Endothelial cell (in vitro differentiated cells): ENCODE measurements at regions not wholly inside any gene's neighbourhood (a gene's known extent, or its start where the extent isn't known, plus 50 kb on each side); places are given as distances from the start of the nearest gene placed in this dataset.

ENCODE experiments used
- DNase-seq: peaks from one replicate; pipeline ENCODE4 v3.0.0; 2021; ENCODE audit warnings: low spot score
- H3K27ac Mint-ChIP-seq: one replicate; pipeline ENCODE4 v1.8.0; 2021; ENCODE audit warnings: mixed read lengths, inconsistent platforms; ENCODE audit not compliant: unreplicated experiment
- H3K27me3 Mint-ChIP-seq: one replicate; pipeline ENCODE4 v1.8.0; 2021; ENCODE audit warnings: mild to moderate bottlenecking, moderate library complexity, mixed read lengths, inconsistent platforms; ENCODE audit not compliant: unreplicated experiment
- H3K36me3 Mint-ChIP-seq: one replicate; pipeline ENCODE4 v1.8.0; 2021; ENCODE audit warnings: mild to moderate bottlenecking, low read depth, mixed read lengths, inconsistent platforms; ENCODE audit not compliant: unreplicated experiment
- H3K4me1 Mint-ChIP-seq: one replicate; pipeline ENCODE4 v1.8.0; 2021; ENCODE audit warnings: mild to moderate bottlenecking, mixed read lengths, inconsistent platforms; ENCODE audit not compliant: unreplicated experiment
- H3K4me3 Mint-ChIP-seq: one replicate; pipeline ENCODE4 v1.8.0; 2021; ENCODE audit warnings: mild to moderate bottlenecking, mixed read lengths, inconsistent platforms; ENCODE audit not compliant: unreplicated experiment
- H3K9me3 Mint-ChIP-seq: one replicate; pipeline ENCODE4 v1.8.0; 2021; ENCODE audit warnings: mixed read lengths, inconsistent platforms; ENCODE audit not compliant: unreplicated experiment
- TF ChIP-seq, protein P1 (sequence below): fragments of 200-600 bp; sonication (generic); IDR thresholded peaks from one replicate; pipeline ENCODE4 v1.5.0; 2021; ENCODE audit warnings: antibody characterized with exemption; ENCODE audit not compliant: unreplicated experiment

GRCh38 chrX:455199-455598 is 68.5 kb upstream of the PPP2R3B start:
- H3K4me3 Mint-ChIP-seq, result no peak overlapping the region
- H3K9me3 Mint-ChIP-seq, result peaks cover 41% of the 10 kb centered on the region
- no peak for DNase-seq
- H3K27me3 Mint-ChIP-seq, result peaks cover 8% of the 10 kb centered on the region
- TF ChIP-seq, protein P1, sequence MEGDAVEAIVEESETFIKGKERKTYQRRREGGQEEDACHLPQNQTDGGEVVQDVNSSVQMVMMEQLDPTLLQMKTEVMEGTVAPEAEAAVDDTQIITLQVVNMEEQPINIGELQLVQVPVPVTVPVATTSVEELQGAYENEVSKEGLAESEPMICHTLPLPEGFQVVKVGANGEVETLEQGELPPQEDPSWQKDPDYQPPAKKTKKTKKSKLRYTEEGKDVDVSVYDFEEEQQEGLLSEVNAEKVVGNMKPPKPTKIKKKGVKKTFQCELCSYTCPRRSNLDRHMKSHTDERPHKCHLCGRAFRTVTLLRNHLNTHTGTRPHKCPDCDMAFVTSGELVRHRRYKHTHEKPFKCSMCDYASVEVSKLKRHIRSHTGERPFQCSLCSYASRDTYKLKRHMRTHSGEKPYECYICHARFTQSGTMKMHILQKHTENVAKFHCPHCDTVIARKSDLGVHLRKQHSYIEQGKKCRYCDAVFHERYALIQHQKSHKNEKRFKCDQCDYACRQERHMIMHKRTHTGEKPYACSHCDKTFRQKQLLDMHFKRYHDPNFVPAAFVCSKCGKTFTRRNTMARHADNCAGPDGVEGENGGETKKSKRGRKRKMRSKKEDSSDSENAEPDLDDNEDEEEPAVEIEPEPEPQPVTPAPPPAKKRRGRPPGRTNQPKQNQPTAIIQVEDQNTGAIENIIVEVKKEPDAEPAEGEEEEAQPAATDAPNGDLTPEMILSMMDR, result no peak
- peaks cover 10% of the 10 kb centered on the region for H3K36me3 Mint-ChIP-seq
- H3K27ac Mint-ChIP-seq, result no peak overlapping the region
- H3K4me1 Mint-ChIP-seq, result no peaks in the 10 kb centered on the region

DNA sequence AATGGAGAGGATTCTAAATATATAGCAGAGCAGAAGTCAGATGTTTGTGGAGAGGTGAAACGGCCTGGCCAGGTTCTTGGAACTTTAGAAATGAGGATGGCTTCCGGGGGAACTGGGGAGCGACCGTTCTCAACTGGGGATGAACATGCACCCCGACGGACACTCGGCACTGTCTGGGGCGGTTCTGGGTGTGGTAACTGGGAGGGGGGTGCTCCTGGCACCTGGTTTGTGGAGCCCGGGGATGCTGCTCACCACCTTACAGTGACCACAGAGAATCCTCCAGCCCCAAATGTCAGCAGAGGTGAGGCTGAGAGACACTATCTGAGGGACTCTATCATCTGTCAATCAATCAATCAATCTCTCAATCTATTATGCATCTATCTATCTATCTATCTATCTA is 69.0 kb upstream of the PPP2R3B start:
- Mint-ChIP-seq H3K36me3 (peaks cover 10% of the 10 kb centered on the region), H3K4me3 (no peak overlapping the region), H3K9me3 (peaks cover 46% of the 10 kb centered on the region), H3K4me1 (no peaks in the 10 kb centered on the region), H3K27me3 (peaks cover 12% of the 10 kb centered on the region), H3K27ac (no peak overlapping the region)
- no peak for DNase-seq
- TF ChIP-seq, protein P1, result no peak

DNA sequence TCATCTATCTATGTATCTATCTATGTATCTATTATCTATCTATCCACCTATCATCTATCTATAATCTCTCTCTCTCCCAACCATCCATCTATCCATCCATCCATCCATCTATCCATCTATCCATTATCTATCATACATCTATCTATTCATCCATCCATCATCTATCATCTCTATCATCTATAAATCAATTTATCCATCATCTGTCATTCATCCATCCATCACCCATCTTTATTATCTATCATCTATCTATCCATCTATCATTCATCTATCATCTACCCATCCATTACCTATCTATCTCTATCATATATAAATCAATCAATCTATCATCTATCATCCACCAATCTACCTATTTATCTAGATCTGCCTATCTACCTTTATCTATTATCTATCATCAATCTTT is 69.4 kb upstream of the PPP2R3B start:
- Mint-ChIP-seq H3K4me1 (no peaks in the 10 kb centered on the region), H3K27ac (no peak overlapping the region), H3K36me3 (peaks cover 11% of the 10 kb centered on the region), H3K9me3 (peaks cover 48% of the 10 kb centered on the region), H3K27me3 (peaks cover 15% of the 10 kb centered on the region), H3K4me3 (no peak overlapping the region)
- TF ChIP-seq, protein P1, result no peak
- no peak for DNase-seq

DNA sequence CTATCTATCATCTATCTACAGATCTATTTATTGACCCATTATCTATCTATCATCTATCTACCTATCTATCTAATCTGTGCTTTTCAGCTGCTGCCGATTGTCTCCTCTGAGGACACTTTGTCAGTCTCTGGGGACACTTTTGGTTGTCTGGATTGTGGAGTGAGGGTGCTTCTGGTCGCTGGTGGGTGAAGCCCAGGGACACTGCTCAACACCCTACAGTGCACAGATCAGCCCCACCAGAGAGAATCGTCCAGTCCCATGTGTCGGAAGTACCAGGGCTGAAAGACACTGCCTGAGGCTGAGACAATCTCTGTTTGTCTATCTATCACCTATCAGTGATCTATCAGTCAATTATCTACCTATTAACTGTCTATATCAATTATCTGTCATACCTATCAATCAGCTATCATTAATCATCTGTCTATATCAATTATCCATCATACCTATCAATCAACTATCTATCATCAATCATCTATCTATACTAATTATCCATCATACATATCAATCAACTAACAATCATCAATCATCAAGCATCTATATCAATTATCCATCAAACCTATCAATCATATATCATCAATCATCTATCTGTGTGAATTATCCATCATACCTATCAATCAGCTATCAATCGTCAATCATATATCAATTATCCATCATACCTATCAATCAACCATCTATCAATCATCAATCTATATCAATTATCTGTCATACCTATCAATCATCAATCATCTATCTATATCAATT is 70.0 kb upstream of the PPP2R3B start:
- peaks cover 54% of the 10 kb centered on the region for H3K9me3 Mint-ChIP-seq
- DNase-seq, result no peak
- peaks cover 4% of the 10 kb centered on the region for H3K4me1 Mint-ChIP-seq
- H3K27me3 Mint-ChIP-seq, result peaks cover 19% of the 10 kb centered on the region
- peaks cover 17% of the 10 kb centered on the region for H3K36me3 Mint-ChIP-seq
- TF ChIP-seq, protein P1, result no peak
- H3K4me3 Mint-ChIP-seq, result no peak overlapping the region
- no peak overlapping the region for H3K27ac Mint-ChIP-seq

- no peak overlapping the region for H3K4me3 Mint-ChIP-seq
- peaks cover 55% of the 10 kb centered on the region for H3K9me3 Mint-ChIP-seq
- no peak overlapping the region for H3K27ac Mint-ChIP-seq
- peaks cover 20% of the 10 kb centered on the region for H3K36me3 Mint-ChIP-seq
- peaks cover 24% of the 10 kb centered on the region for H3K27me3 Mint-ChIP-seq
- TF ChIP-seq, protein P1, result no peak
- peaks cover 4% of the 10 kb centered on the region for H3K4me1 Mint-ChIP-seq
- no peak for DNase-seq
Measured at GRCh38 chrX:457292-457679, 70.6 kb upstream of the PPP2R3B start.
